KBM-7 (cell line): ENCODE measurements at regions not wholly inside any gene's neighbourhood (a gene's known extent, or its start where the extent isn't known, plus 50 kb on each side); places are given as distances from the start of the nearest gene placed in this dataset.
"Not testable (repeated sequence)": the region's sequence is repeated elsewhere in the genome, so short reads cannot be mapped to it uniquely, and the experiment has no call there.

Experiments
- DNase-seq: peaks from one replicate; pipeline ENCODE4 v3.0.0-alpha.2; 2015
- in situ Hi-C: fragments of 300-500 bp; cut with MboI; formaldehyde crosslinking; loops from 2 replicates; pipeline ENCODE4 v1.14.3; 2020; ENCODE audit warnings: low sequenced_read_pairs, low pct_unique_long_range_greater_than_20kb, mixed read lengths

GRCh38 chr16:59146140-59146539 is 412.0 kb upstream of the GOT2 start:
- in situ Hi-C loops = no loop called here
- DNase-seq = no peak

GRCh38 chr16:59144841-59145240 is 410.7 kb upstream of the GOT2 start:
- in situ Hi-C loops = no loop called here
- DNase-seq = no peak

- in situ Hi-C loops = no loop called here
- DNase-seq = no peak
Observed at GRCh38 chr16:59144326-59144725, 410.2 kb upstream of the GOT2 start.

GRCh38 chr16:59126486-59126885 is 392.4 kb upstream of the GOT2 start:
- in situ Hi-C loops = no loop called here
- DNase-seq = no peak

GRCh38 chr16:59124056-59124455 is 389.9 kb upstream of the GOT2 start:
- in situ Hi-C loops = no loop called here
- DNase-seq = no peak

- no peak for DNase-seq
- in situ Hi-C loops = no loop called here
Observed at GRCh38 chr16:59123479-59123878, 389.4 kb upstream of the GOT2 start.

GRCh38 chr16:59122262-59122537 is 388.1 kb upstream of the GOT2 start:
- in situ Hi-C loops = no loop called here
- no peak for DNase-seq

- in situ Hi-C loops = no loop called here
- DNase-seq = no peak
Observed at GRCh38 chr16:59121411-59122261, 387.5 kb upstream of the GOT2 start.

- in situ Hi-C loops = no loop called here
- DNase-seq = no peak
Observed at GRCh38 chr16:59116744-59117143, 382.6 kb upstream of the GOT2 start.

GRCh38 chr16:59114790-59115189 is 380.7 kb upstream of the GOT2 start:
- in situ Hi-C loops = no loop called here
- no peak for DNase-seq

- in situ Hi-C loops = no loop called here
- no peak for DNase-seq
Observed at GRCh38 chr16:59113004-59113670, 379.0 kb upstream of the GOT2 start.

GRCh38 chr16:59111280-59111679 is 377.2 kb upstream of the GOT2 start:
- in situ Hi-C loops = no loop called here
- no peak for DNase-seq

- DNase-seq = no peak
- in situ Hi-C loops = no loop called here
Observed at GRCh38 chr16:59108374-59108773, 374.3 kb upstream of the GOT2 start.

- in situ Hi-C loops, DNase-seq: not testable (repeated sequence)
Observed at GRCh38 chr16:59096682-59097081, 362.6 kb upstream of the GOT2 start.

- no peak for DNase-seq
- in situ Hi-C loops = no loop called here
Observed at GRCh38 chr16:59090541-59090940, 356.4 kb upstream of the GOT2 start.

- in situ Hi-C loops = no loop called here
Observed at GRCh38 chr16:59088431-59088830, 354.3 kb upstream of the GOT2 start.

GRCh38 chr16:59087641-59088040 is 353.5 kb upstream of the GOT2 start:
- in situ Hi-C loops = no loop called here
- DNase-seq = no peak

More at GRCh38 chr16:59088431-59088830, 354.3 kb upstream of the GOT2 start:
- no peak for DNase-seq

- peak; percentile 99 for DNase-seq
- in situ Hi-C loops = no loop called here
Observed at GRCh38 chr16:59067205-59067604, 333.1 kb upstream of the GOT2 start.

- in situ Hi-C loops = no loop called here
Observed at GRCh38 chr16:59060207-59060606, 326.1 kb upstream of the GOT2 start.

GRCh38 chr16:59058250-59058649 is 324.1 kb upstream of the GOT2 start:
- no peak for DNase-seq
- in situ Hi-C loops = no loop called here

More at GRCh38 chr16:59060207-59060606, 326.1 kb upstream of the GOT2 start:
- no peak for DNase-seq

GRCh38 chr16:59053911-59054310 is 319.8 kb upstream of the GOT2 start:
- DNase-seq = no peak
- in situ Hi-C loops = no loop called here
